ENCODE measurements at regions not wholly inside any gene's neighbourhood (a gene's known extent, or its start where the extent isn't known, plus 50 kb on each side); places are given as distances from the start of the nearest gene placed in this dataset.

GRCh38 chr1:157404063-157404501 is 148.2 kb downstream of the FCRL5 start:
- TF ChIP-seq CTCF (IDR thresholded peaks at IDR 0.05) (no peak), EP300 (IDR thresholded peaks at IDR 0.05) (no peak), POLR2A (IDR thresholded peaks at IDR 0.05) (no peak)

All from tibial nerve (tissue), 4 donors.